ENCODE measurements at regions not wholly inside any gene's neighbourhood (a gene's known extent, or its start where the extent isn't known, plus 50 kb on each side); places are given as distances from the start of the nearest gene placed in this dataset.

DNA sequence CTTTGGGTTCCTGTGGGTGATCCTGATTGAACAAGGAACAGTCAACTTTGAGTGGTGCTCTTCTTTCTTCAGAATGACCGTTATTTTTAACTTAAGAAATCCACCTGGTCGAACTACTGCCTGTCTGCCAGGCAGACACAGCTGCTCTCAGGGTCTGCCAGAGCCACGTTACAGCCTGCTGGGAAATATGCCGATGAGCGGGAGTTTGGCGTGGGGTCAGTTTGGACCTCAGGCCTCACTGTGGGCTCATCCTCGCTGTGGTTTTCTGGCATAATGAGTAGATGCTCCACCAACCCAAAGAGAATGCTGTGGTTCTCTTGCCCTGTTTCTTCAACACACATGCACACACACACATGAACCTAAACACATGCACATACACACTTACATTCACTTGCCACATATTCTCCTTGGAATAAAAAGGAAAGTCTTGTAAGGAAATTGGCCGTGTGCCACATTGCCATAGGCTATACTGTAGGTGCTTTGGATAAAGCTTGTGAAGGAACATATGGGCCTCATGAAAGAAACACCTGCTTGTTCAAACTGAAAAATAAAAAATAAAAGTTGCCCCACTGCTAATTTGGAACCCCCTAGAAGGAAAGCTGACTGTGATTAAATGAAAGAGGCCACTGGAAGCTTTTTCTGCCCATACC is 598.7 kb upstream of the KLF12 start:
- Histone ChIP-seq H3K4me3 (ENCODE audit: low read length) (no peak overlapping the region), H3K4me1 (ENCODE audit: insufficient read depth, low read length) (no peaks in the 10 kb centered on the region), H3K27ac (ENCODE audit: low read depth in 1 of 2, low read length in 2 of 2) (no peak overlapping the region), H3K36me3 (ENCODE audit: insufficient read depth, low read length) (no peaks in the 10 kb centered on the region), H3K27me3 (ENCODE audit: control insufficient read depth in 1 of 2, insufficient read depth in 2 of 2, low read length in 2 of 2) (no peaks in the 10 kb centered on the region), H3K9me3 (ENCODE audit: control insufficient read depth in 1 of 2, insufficient read depth in 1 of 2, low read length in 2 of 2) (no peaks in the 10 kb centered on the region)
- CTCF ChIA-PET, result no interaction called here
- Mint-ChIP-seq H3K4me1 (ENCODE audit: low read depth) (no peaks in the 10 kb centered on the region), H3K4me3 (no peak overlapping the region), H3K27me3 (peaks cover 5% of the 10 kb centered on the region), H3K36me3 (ENCODE audit: low read depth) (no peaks in the 10 kb centered on the region), H3K9me3 (no peaks in the 10 kb centered on the region), H3K27ac (no peak overlapping the region)
- TF ChIP-seq, protein P1, sequence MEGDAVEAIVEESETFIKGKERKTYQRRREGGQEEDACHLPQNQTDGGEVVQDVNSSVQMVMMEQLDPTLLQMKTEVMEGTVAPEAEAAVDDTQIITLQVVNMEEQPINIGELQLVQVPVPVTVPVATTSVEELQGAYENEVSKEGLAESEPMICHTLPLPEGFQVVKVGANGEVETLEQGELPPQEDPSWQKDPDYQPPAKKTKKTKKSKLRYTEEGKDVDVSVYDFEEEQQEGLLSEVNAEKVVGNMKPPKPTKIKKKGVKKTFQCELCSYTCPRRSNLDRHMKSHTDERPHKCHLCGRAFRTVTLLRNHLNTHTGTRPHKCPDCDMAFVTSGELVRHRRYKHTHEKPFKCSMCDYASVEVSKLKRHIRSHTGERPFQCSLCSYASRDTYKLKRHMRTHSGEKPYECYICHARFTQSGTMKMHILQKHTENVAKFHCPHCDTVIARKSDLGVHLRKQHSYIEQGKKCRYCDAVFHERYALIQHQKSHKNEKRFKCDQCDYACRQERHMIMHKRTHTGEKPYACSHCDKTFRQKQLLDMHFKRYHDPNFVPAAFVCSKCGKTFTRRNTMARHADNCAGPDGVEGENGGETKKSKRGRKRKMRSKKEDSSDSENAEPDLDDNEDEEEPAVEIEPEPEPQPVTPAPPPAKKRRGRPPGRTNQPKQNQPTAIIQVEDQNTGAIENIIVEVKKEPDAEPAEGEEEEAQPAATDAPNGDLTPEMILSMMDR (IDR thresholded peaks at IDR 0.05), result no peak
- intact Hi-C loops (cut with DNase I, micrococcal nuclease), result no loop called here
- ATAC-seq (ENCODE audit: poor library complexity) (no peak), DNase-seq (no peak)
- POLR2A ChIA-PET, result no interaction called here

DNA sequence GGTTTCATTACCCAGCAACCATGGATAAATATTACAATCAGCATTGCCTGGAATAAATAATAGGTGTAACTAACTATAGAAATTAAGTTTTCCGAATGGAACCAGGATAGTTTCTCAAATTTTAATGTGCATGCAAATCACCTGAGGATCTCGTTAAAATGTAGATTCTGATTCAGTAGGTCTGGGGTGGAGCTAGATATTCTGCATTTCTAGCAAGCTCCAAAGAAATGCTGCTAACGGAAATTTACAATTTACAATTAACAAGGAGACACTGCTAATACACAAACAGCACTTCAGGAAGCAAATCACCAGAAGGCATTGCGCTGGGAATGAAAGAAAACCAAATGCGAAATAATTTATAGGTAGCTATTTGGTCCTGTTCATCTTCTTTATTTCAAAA is 597.5 kb upstream of the KLF12 start:
- TF ChIP-seq, protein P1 (IDR thresholded peaks at IDR 0.05), result no peak
- Mint-ChIP-seq H3K9me3 (no peaks in the 10 kb centered on the region), H3K4me1 (ENCODE audit: low read depth) (no peaks in the 10 kb centered on the region), H3K36me3 (ENCODE audit: low read depth) (no peaks in the 10 kb centered on the region), H3K4me3 (no peak overlapping the region), H3K27ac (no peak overlapping the region), H3K27me3 (peaks cover 5% of the 10 kb centered on the region)
- ChIA-PET CTCF (interaction anchor here (1.2 kb wide), 1 partner anchor 20 kb away, joined by 3 read pairs; no protein-coding TSS in a partner anchor), POLR2A (no interaction called here)
- no peak overlapping the region for H3K4me3 ChIP-seq (ENCODE audit: low read length)
- H3K27ac ChIP-seq (ENCODE audit: low read depth in 1 of 2, low read length in 2 of 2), result no peak overlapping the region
- no peaks in the 10 kb centered on the region for H3K4me1 ChIP-seq (ENCODE audit: insufficient read depth, low read length)
- no peaks in the 10 kb centered on the region for H3K36me3 ChIP-seq (ENCODE audit: insufficient read depth, low read length)
- ATAC-seq (ENCODE audit: poor library complexity) (no peak), DNase-seq (no peak)
- no peaks in the 10 kb centered on the region for H3K27me3 ChIP-seq (ENCODE audit: control insufficient read depth in 1 of 2, insufficient read depth in 2 of 2, low read length in 2 of 2)
- intact Hi-C loops (cut with DNase I, micrococcal nuclease), result no loop called here
- no peaks in the 10 kb centered on the region for H3K9me3 ChIP-seq (ENCODE audit: control insufficient read depth in 1 of 2, insufficient read depth in 1 of 2, low read length in 2 of 2)

DNA sequence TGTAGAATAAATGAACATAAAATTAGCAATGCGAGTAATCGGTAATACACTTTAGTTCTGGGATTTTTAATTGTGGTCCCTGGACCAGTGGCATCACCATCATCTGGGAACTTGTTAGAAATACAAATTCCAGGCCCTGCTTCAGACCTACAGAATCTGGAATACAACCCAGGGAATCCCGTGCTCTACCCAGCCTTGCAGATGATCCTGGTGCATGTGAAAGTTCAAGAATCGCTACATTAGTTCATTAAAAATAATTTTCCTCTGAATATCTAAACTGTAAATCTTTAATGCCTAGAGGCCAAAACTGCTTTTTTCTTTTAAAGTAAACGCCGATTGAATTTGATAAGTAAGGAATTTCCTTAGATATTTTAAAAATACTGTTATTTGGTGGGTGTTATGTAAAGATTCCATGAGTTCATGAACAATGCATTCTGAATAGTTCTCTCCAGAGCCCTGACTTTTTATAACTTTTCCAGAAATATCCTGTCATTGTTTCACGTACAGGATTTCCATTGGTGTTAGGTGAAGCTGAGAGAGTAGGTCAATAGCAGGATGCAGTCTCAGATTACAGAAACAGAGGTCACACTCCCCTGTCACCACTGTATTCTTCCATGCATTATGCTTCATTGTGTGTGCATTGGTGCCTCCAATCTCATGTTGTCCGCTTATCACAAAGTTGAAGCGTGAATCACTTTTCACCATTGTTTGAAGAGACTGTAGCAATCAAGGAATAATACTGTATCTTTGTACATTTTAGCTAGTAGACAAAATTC is 596.5 kb upstream of the KLF12 start:
- no peaks in the 10 kb centered on the region for H3K4me1 Mint-ChIP-seq (ENCODE audit: low read depth)
- DNase-seq (no peak), ATAC-seq (ENCODE audit: poor library complexity) (no peak)
- intact Hi-C loops (cut with DNase I, micrococcal nuclease), result no loop called here
- ChIA-PET CTCF (interaction anchor here (1.2 kb wide), 1 partner anchor 21 kb away, joined by 3 read pairs; no protein-coding TSS in a partner anchor), POLR2A (no interaction called here)
- peaks cover 5% of the 10 kb centered on the region for H3K27me3 Mint-ChIP-seq
- Histone ChIP-seq H3K36me3 (ENCODE audit: insufficient read depth, low read length) (no peaks in the 10 kb centered on the region), H3K27me3 (ENCODE audit: control insufficient read depth in 1 of 2, insufficient read depth in 2 of 2, low read length in 2 of 2) (no peaks in the 10 kb centered on the region), H3K9me3 (ENCODE audit: control insufficient read depth in 1 of 2, insufficient read depth in 1 of 2, low read length in 2 of 2) (no peaks in the 10 kb centered on the region), H3K4me1 (ENCODE audit: insufficient read depth, low read length) (no peaks in the 10 kb centered on the region), H3K27ac (ENCODE audit: low read depth in 1 of 2, low read length in 2 of 2) (no peak overlapping the region), H3K4me3 (ENCODE audit: low read length) (no peak overlapping the region)
- no peak overlapping the region for H3K4me3 Mint-ChIP-seq
- no peaks in the 10 kb centered on the region for H3K9me3 Mint-ChIP-seq
- H3K27ac Mint-ChIP-seq, result no peak overlapping the region
- H3K36me3 Mint-ChIP-seq (ENCODE audit: low read depth), result no peaks in the 10 kb centered on the region
- TF ChIP-seq, protein P1 (IDR thresholded peaks at IDR 0.05), result no peak
